SU-DHL-6 (cell line): ENCODE measurements at regions not wholly inside any gene's neighbourhood (a gene's known extent, or its start where the extent isn't known, plus 50 kb on each side); places are given as distances from the start of the nearest gene placed in this dataset.

Source experiments
- H2AFZ ChIP-seq: fragments of 200-600 bp; sonication (generic); 2 replicates; pipeline ENCODE4 v1.6.1; 2014; ENCODE audit warnings: low read depth, mild to moderate bottlenecking, moderate library complexity, mixed read lengths, antibody characterized with exemption, low read length; ENCODE audit not compliant: severe bottlenecking
- H3F3A ChIP-seq: fragments of 200-600 bp; shearing (Covaris generic); 2 replicates; pipeline ENCODE4 v1.6.0; 2016; ENCODE audit warnings: antibody characterized with exemption, mild to moderate bottlenecking; ENCODE audit not compliant: insufficient read depth
- H3K27ac ChIP-seq: fragments of 200-600 bp; sonication (generic); 2 replicates; pipeline ENCODE4 v1.5.1; 2016; ENCODE audit warnings: low read depth, mild to moderate bottlenecking, low read length, moderate library complexity, mixed read lengths
- H3K27me3 ChIP-seq: fragments of 200-600 bp; sonication (generic), shearing (Covaris generic); 2 replicates; pipeline ENCODE4 v1.6.0; 2014; ENCODE audit warnings: mild to moderate bottlenecking, low read length
- H3K36me3 ChIP-seq: fragments of 200-600 bp; sonication (generic); 2 replicates; pipeline ENCODE4 v1.6.1; 2014; ENCODE audit warnings: mild to moderate bottlenecking, low read length, mixed read lengths
- H3K4me2 ChIP-seq: fragments of 300-600, 200-600 bp; shearing (Covaris generic), sonication (generic); 2 replicates; pipeline ENCODE4 v1.6.0; 2014; ENCODE audit warnings: low read length, low read depth, mild to moderate bottlenecking; ENCODE audit not compliant: poor library complexity, severe bottlenecking
- H3K4me3 ChIP-seq: fragments of 200-600 bp; sonication (generic); 2 replicates; pipeline ENCODE4 v1.5.1; 2014; ENCODE audit warnings: antibody characterized with exemption, low read length, mild to moderate bottlenecking, mixed read lengths; ENCODE audit not compliant: insufficient read depth, poor library complexity, severe bottlenecking
- H3K79me2 ChIP-seq: fragments of 200-600 bp; sonication (generic); 2 replicates; pipeline ENCODE4 v1.6.1; 2014; ENCODE audit warnings: mild to moderate bottlenecking, low read length, moderate library complexity; ENCODE audit not compliant: insufficient read depth
- H3K9ac ChIP-seq: fragments of 200-600 bp; sonication (generic); 2 replicates; pipeline ENCODE4 v1.7.0; 2014; ENCODE audit warnings: mild to moderate bottlenecking, low read length
- H3K9me2 ChIP-seq: fragments of 200-600 bp; sonication (generic); replicated peaks from 2 replicates; pipeline ENCODE4 v1.6.1; 2014; ENCODE audit warnings: low read length; ENCODE audit not compliant: insufficient read depth
- H3K9me3 ChIP-seq: fragments of 200-600 bp; sonication (generic); 2 replicates; pipeline ENCODE4 v1.6.1; 2014; ENCODE audit warnings: low read length, mixed read lengths; ENCODE audit not compliant: insufficient read depth
- H4K20me1 ChIP-seq: fragments of 200-600 bp; sonication (generic); 2 replicates; pipeline ENCODE4 v1.6.1; 2014; ENCODE audit warnings: low read depth, mild to moderate bottlenecking, antibody characterized with exemption, low read length, moderate library complexity, mixed read lengths
- CTCF ChIP-seq: fragments of 200-600 bp; sonication (generic); IDR thresholded peaks from one replicate; pipeline ENCODE4 v1.5.1; 2017; ENCODE audit warnings: antibody characterized with exemption, mild to moderate bottlenecking, low read length, moderate library complexity; ENCODE audit not compliant: insufficient read depth, poor library complexity, severe bottlenecking
- EZH2phosphoT487 ChIP-seq: fragments of 200-600 bp; sonication (generic), shearing (Covaris generic); conservative IDR thresholded peaks from 2 replicates; pipeline ENCODE4 v1.6.1; 2018; ENCODE audit warnings: mild to moderate bottlenecking, antibody characterized with exemption, low read length, moderate library complexity, mixed read lengths

- no peaks in the 10 kb centered on the region for H3F3A ChIP-seq
- no peaks in the 10 kb centered on the region for H3K9me3 ChIP-seq
- no peak overlapping the region for H3K27ac ChIP-seq
- no peak overlapping the region for H3K9ac ChIP-seq
- H4K20me1 ChIP-seq: no peaks in the 10 kb centered on the region
- no peaks in the 10 kb centered on the region for H3K79me2 ChIP-seq
- no peaks in the 10 kb centered on the region for H3K9me2 ChIP-seq
- H3K36me3 ChIP-seq: no peaks in the 10 kb centered on the region
- no peaks in the 10 kb centered on the region for H3K27me3 ChIP-seq
- no peak overlapping the region for H2AFZ ChIP-seq
- H3K4me3 ChIP-seq: no peak overlapping the region
- no peak overlapping the region for H3K4me2 ChIP-seq
- TF ChIP-seq EZH2phosphoT487 (no peak), CTCF (no peak)
Observed at GRCh38 chr5:66354422-66354821, 210.3 kb downstream of the SREK1 start.

DNA sequence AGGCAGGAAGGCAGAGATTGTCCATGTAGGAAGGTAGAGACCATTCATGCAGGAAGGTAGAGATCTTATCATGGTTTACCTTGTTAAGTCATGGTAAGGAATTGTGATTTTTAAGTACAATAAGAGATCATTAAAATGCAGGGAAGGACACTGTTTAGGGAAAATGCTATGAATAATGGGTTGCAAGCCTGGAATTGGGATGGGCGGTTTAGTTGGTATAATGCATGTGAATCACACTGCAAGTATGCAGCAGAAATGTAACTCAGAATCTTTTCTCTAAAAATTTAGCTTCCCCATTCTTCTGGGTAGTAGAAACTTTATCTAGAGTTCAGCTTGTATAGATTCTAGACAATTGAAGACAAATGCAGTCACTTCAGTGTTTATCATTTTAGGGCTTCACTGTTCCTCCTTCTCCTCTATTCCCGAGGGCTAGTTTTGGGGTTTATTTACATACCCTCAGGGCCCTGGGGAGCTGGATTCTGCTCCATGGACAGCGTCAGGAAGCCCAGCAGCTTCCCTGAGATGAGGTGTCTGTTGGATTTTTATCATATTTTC is 212.0 kb downstream of the SREK1 start:
- Histone ChIP-seq H3K79me2 (no peaks in the 10 kb centered on the region), H3K4me3 (no peak overlapping the region), H2AFZ (no peak overlapping the region), H3K9ac (no peak overlapping the region), H3K4me2 (no peak overlapping the region), H3K36me3 (no peaks in the 10 kb centered on the region), H3K9me3 (no peaks in the 10 kb centered on the region), H4K20me1 (no peaks in the 10 kb centered on the region), H3K9me2 (no peaks in the 10 kb centered on the region), H3F3A (no peaks in the 10 kb centered on the region), H3K27me3 (no peaks in the 10 kb centered on the region), H3K27ac (no peak overlapping the region)
- TF ChIP-seq CTCF (no peak), EZH2phosphoT487 (no peak)

DNA sequence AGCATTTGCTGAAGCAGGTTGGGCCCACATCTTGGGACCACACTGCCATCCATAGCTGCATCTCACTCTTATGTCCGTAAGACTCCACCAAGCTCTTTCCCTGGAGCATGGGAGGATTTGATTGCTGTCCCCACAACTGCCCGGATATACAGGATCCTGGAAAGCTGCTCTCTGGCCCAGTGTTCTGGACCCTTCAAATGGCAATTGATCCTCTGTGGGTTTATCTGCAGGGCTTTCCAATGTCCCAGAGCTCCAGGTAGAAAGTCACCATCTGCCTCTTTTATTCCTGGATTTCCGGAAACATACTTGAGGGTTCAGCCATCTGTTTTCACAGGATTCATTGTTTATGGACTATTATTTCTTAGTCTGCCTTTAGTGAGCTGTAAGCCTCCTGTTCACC is 214.6 kb downstream of the SREK1 start:
- Histone ChIP-seq H3K9ac (no peak overlapping the region), H3K27me3 (no peaks in the 10 kb centered on the region), H2AFZ (no peak overlapping the region), H4K20me1 (no peaks in the 10 kb centered on the region), H3K27ac (no peak overlapping the region), H3F3A (no peaks in the 10 kb centered on the region), H3K4me2 (no peak overlapping the region), H3K4me3 (no peak overlapping the region), H3K79me2 (no peaks in the 10 kb centered on the region), H3K9me3 (no peaks in the 10 kb centered on the region), H3K9me2 (no peaks in the 10 kb centered on the region), H3K36me3 (no peaks in the 10 kb centered on the region)
- TF ChIP-seq CTCF (no peak), EZH2phosphoT487 (no peak)

DNA sequence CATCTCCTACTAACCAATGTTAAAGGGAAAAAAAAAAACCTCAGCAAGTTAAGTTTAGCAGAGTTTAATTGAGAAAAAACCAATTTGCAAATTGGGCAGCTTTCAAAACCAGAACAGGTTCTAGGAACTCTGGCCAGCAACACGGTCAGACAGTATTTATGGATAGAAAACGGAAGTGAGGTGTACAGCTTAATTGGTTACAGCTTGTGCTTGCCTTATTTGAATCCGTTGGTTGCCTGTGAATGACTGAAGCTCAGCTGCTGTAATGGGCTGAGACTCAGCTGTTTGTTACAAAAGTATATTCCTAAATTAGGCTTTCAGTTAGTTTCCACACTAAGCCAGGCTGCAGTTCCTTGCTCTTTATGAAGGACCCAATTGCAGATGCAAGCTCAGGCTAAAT is 217.0 kb downstream of the SREK1 start:
- TF ChIP-seq EZH2phosphoT487 (no peak), CTCF (no peak)
- Histone ChIP-seq H3K9ac (no peak overlapping the region), H3K27me3 (no peaks in the 10 kb centered on the region), H3K9me2 (no peaks in the 10 kb centered on the region), H3F3A (no peaks in the 10 kb centered on the region), H2AFZ (no peak overlapping the region), H3K27ac (no peak overlapping the region), H3K79me2 (no peaks in the 10 kb centered on the region), H4K20me1 (no peaks in the 10 kb centered on the region), H3K36me3 (no peaks in the 10 kb centered on the region), H3K9me3 (no peaks in the 10 kb centered on the region), H3K4me2 (no peak overlapping the region), H3K4me3 (no peak overlapping the region)
